SW480 (cell line): ENCODE measurements at regions not wholly inside any gene's neighbourhood (a gene's known extent, or its start where the extent isn't known, plus 50 kb on each side); places are given as distances from the start of the nearest gene placed in this dataset.
"Not testable (repeated sequence)": the region's sequence is repeated elsewhere in the genome, so short reads cannot be mapped to it uniquely, and the experiment has no call there.

Experiments
- DNase-seq: peaks from one replicate; pipeline ENCODE4 v3.0.0-alpha.2; 2016; ENCODE audit warnings: low spot score

- DNase-seq = no peak
Measured at GRCh38 chr7:10780400-10780747, 193.3 kb upstream of the PHF14 start.

GRCh38 chr7:10786976-10787375, 186.7 kb upstream of the PHF14 start:
- DNase-seq = not testable (repeated sequence)

GRCh38 chr7:10789170-10789569, 184.5 kb upstream of the PHF14 start:
- DNase-seq = no peak

- DNase-seq = no peak
Measured at GRCh38 chr7:10790910-10791309, 182.8 kb upstream of the PHF14 start.

- DNase-seq = no peak
Measured at GRCh38 chr7:10793995-10794775, 179.5 kb upstream of the PHF14 start.

- DNase-seq = no peak
Measured at GRCh38 chr7:10797157-10797556, 176.5 kb upstream of the PHF14 start.

- DNase-seq = no peak
Measured at GRCh38 chr7:10798044-10798443, 175.6 kb upstream of the PHF14 start.

GRCh38 chr7:10799475-10799874, 174.2 kb upstream of the PHF14 start:
- no peak for DNase-seq

GRCh38 chr7:10802011-10802410, 171.7 kb upstream of the PHF14 start:
- DNase-seq = no peak

- DNase-seq = no peak
Measured at GRCh38 chr7:10802526-10802925, 171.1 kb upstream of the PHF14 start.

GRCh38 chr7:10803720-10804119, 170.0 kb upstream of the PHF14 start:
- DNase-seq = no peak

- DNase-seq = no peak
Measured at GRCh38 chr7:10804770-10805169, 168.9 kb upstream of the PHF14 start.

- no peak for DNase-seq
Measured at GRCh38 chr7:10815546-10815945, 158.1 kb upstream of the PHF14 start.

GRCh38 chr7:10821156-10821555, 152.5 kb upstream of the PHF14 start:
- DNase-seq = no peak

- DNase-seq = no peak
Measured at GRCh38 chr7:10824154-10824553, 149.5 kb upstream of the PHF14 start.

- DNase-seq = no peak
Measured at GRCh38 chr7:10838228-10838627, 135.4 kb upstream of the PHF14 start.

- no peak for DNase-seq
Measured at GRCh38 chr7:10845225-10845624, 128.4 kb upstream of the PHF14 start.

- no peak for DNase-seq
Measured at GRCh38 chr7:10855583-10855982, 118.1 kb upstream of the PHF14 start.

- peak; percentile 11 for DNase-seq
Measured at GRCh38 chr7:10860516-10860915, 113.2 kb upstream of the PHF14 start.

GRCh38 chr7:10863476-10863875, 110.2 kb upstream of the PHF14 start:
- no peak for DNase-seq

- DNase-seq = peak; percentile 39
Measured at GRCh38 chr7:10874666-10875065, 99.0 kb upstream of the PHF14 start.

- DNase-seq = no peak
Measured at GRCh38 chr7:10875080-10875479, 98.6 kb upstream of the PHF14 start.

- DNase-seq = no peak
Measured at GRCh38 chr7:10888861-10889260, 84.8 kb upstream of the PHF14 start.

- DNase-seq = peak; percentile 79
Measured at GRCh38 chr7:10889266-10889898, 84.3 kb upstream of the PHF14 start.
